HCT116 (cell line): ENCODE measurements at regions not wholly inside any gene's neighbourhood (a gene's known extent, or its start where the extent isn't known, plus 50 kb on each side); places are given as distances from the start of the nearest gene placed in this dataset.

ENCODE experiments used
- ATAC-seq: fragments of 200-7000 bp; cut with Tn5 transposase; 2 replicates; pipeline ENCODE4 v1.9.1; 2020; ENCODE audit warnings: mild to moderate bottlenecking, moderate library complexity
- BruUV-seq: library from RNA; stranded (reverse); fragments of 400-500 nt; replicated peaks from 2 replicates; lab custom pipeline; 2021; lab: Mats Ljungman, UMichigan
- CTCF ChIA-PET: fragments of 300-600 bp; sonication (Branson Sonifier 250); formaldehyde crosslinking; loops from one replicate; lab custom pipeline; 2021; ENCODE audit warnings: antibody characterized with exemption; lab: Charles Lee
- POLR2A ChIA-PET: fragments of 300-600, 350-600 bp; sonication (Branson Sonifier 250); formaldehyde crosslinking; loops from one replicate; lab custom pipeline; 2021; ENCODE audit warnings: antibody characterized with exemption; lab: Charles Lee
- RAD21 ChIA-PET, 2 experiments: fragments of 300-600 bp; sonication (Branson Sonifier 250); formaldehyde crosslinking; loops; one replicate each; lab custom pipeline; 2023; ENCODE audit warnings: low total read pairs in 2 of 2; ENCODE audit not compliant: uncharacterized antibody in 2 of 2, unreplicated experiment in 2 of 2, low non-redundant PET in 1 of 2; lab: Charles Lee
- DNase-seq: peaks from one replicate; pipeline ENCODE4 v3.0.0-alpha.2; 2010; ENCODE audit warnings: low read depth, low spot score
- H2AFZ ChIP-seq: fragments of 200-600 bp; shearing (Covaris generic), sonication (generic); 2 replicates; pipeline ENCODE4 v1.6.1; 2017; ENCODE audit warnings: low read depth, mixed run types, mixed read lengths, antibody characterized with exemption, low read length; ENCODE audit not compliant: poor library complexity, severe bottlenecking
- H3K27ac ChIP-seq: 2 replicates; pipeline ENCODE4 v1.5.1; 2012; ENCODE audit warnings: low read depth, low read length
- H3K27me3 ChIP-seq: fragments of 200-600 bp; sonication (generic); 2 replicates; pipeline ENCODE4 v1.6.1; 2016; ENCODE audit warnings: mixed run types, low read length, mixed read lengths; ENCODE audit not compliant: insufficient read depth
- H3K36me3 ChIP-seq, 2 experiments: fragments of 200-500 bp in 1 of 2; fragments of 200-600 bp in 1 of 2; sonication (Bioruptor generic) in 1 of 2; sonication (generic) in 1 of 2; 2 replicates each; pipeline versions ENCODE4 v1.5.1 to v1.6.1; 2014 to 2016; ENCODE audit warnings: low read length in 2 of 2, inconsistent platforms in 1 of 2, mixed read lengths in 1 of 2, mixed run types in 1 of 2; ENCODE audit not compliant: insufficient read depth in 2 of 2, control insufficient read depth in 1 of 2
- H3K4me1 ChIP-seq, 2 experiments: fragments of 200-600 bp in 1 of 2; sonication (generic) in 1 of 2; 2 replicates each; pipeline versions ENCODE4 v1.5.1 to v1.6.1; 2012 to 2017; ENCODE audit warnings: low read length in 2 of 2, inconsistent platforms in 1 of 2, mild to moderate bottlenecking in 1 of 2, mixed read lengths in 1 of 2, mixed run types in 1 of 2, moderate library complexity in 1 of 2; ENCODE audit not compliant: insufficient read depth in 2 of 2, control insufficient read depth in 1 of 2
- H3K4me2 ChIP-seq: fragments of 200-600 bp; sonication (generic); 2 replicates; pipeline ENCODE4 v1.6.1; 2017; ENCODE audit warnings: mixed run types, low read length, mixed read lengths
- H3K4me3 ChIP-seq, 2 experiments: fragments of 200-600 bp in 1 of 2; sonication (generic) in 1 of 2; replicated peaks in 1 of 2; 2 replicates each; pipeline ENCODE4 v1.5.1; 2011 to 2016; ENCODE audit warnings: low read length in 2 of 2, control low read depth in 1 of 2, low read depth in 1 of 2, mild to moderate bottlenecking in 1 of 2, mixed read lengths in 1 of 2, mixed run types in 1 of 2
- H3K79me2 ChIP-seq: fragments of 200-600 bp; sonication (generic); 2 replicates; pipeline ENCODE4 v1.6.1; 2017; ENCODE audit warnings: mild to moderate bottlenecking, mixed run types, low read length, moderate library complexity, mixed read lengths; ENCODE audit not compliant: insufficient read depth
- H3K9ac ChIP-seq: fragments of 200-600 bp; sonication (generic); 2 replicates; pipeline ENCODE4 v1.6.1; 2016; ENCODE audit warnings: low read length, mixed read lengths
- H3K9me2 ChIP-seq: fragments of 200-600 bp; sonication (generic), shearing (Covaris generic); 2 replicates; pipeline ENCODE4 v1.6.1; 2017; ENCODE audit warnings: mixed run types, mild to moderate bottlenecking, moderate library complexity; ENCODE audit not compliant: insufficient read depth
- H3K9me3 ChIP-seq, 2 experiments: fragments of 200-500 bp in 1 of 2; fragments of 200-600 bp in 1 of 2; sonication (Bioruptor generic) in 1 of 2; sonication (generic) in 1 of 2; 2 replicates each; pipeline ENCODE4 v1.6.1; 2014 to 2017; ENCODE audit warnings: low read length in 2 of 2, mixed read lengths in 2 of 2, inconsistent platforms in 1 of 2, low read depth in 1 of 2, mild to moderate bottlenecking in 1 of 2, mixed run types in 1 of 2, moderate library complexity in 1 of 2; ENCODE audit not compliant: control insufficient read depth in 1 of 2, insufficient read depth in 1 of 2
- H4K20me1 ChIP-seq: fragments of 200-600 bp; sonication (generic), shearing (Covaris generic); 2 replicates; pipeline ENCODE4 v1.6.1; 2017; ENCODE audit warnings: mixed run types, mild to moderate bottlenecking, moderate library complexity; ENCODE audit not compliant: insufficient read depth
- CTCF ChIP-seq, 3 experiments: fragments of 200-600 bp in 1 of 3; sonication (generic) in 1 of 3; IDR thresholded peaks in 2 of 3; conservative IDR thresholded peaks in 1 of 3; 2 replicates each; pipeline ENCODE4 v1.5.1; 2012 to 2017; ENCODE audit warnings: low read depth in 2 of 3, low read length in 2 of 3, antibody characterized with exemption in 1 of 3, borderline replicate concordance in 1 of 3, control low read depth in 1 of 3, mild to moderate bottlenecking in 1 of 3, mixed read lengths in 1 of 3, mixed run types in 1 of 3, moderate library complexity in 1 of 3; ENCODE audit not compliant: insufficient read depth in 1 of 3
- EGR1 ChIP-seq: IDR thresholded peaks from 2 replicates; pipeline ENCODE4 v1.6.1; 2012; ENCODE audit warnings: low read depth
- EZH2phosphoT487 ChIP-seq: fragments of 200-600 bp; IDR thresholded peaks from 2 replicates; pipeline ENCODE4 v1.6.1; 2018; ENCODE audit warnings: antibody characterized with exemption, borderline replicate concordance
- FOSL1 ChIP-seq: IDR thresholded peaks from 2 replicates; pipeline ENCODE4 v1.6.1; 2012; ENCODE audit warnings: low read depth
- MAX ChIP-seq: IDR thresholded peaks from 2 replicates; pipeline ENCODE4 v1.6.1; 2012
- REST ChIP-seq: IDR thresholded peaks from 2 replicates; pipeline ENCODE4 v1.6.1; 2012; ENCODE audit warnings: low read depth
- SIN3A ChIP-seq: IDR thresholded peaks from 2 replicates; pipeline ENCODE4 v1.6.1; 2012; ENCODE audit warnings: low read depth
- SP1 ChIP-seq: IDR thresholded peaks from 2 replicates; pipeline ENCODE4 v1.6.1; 2012; ENCODE audit warnings: low read depth
- TCF7L2 ChIP-seq: IDR thresholded peaks from 2 replicates; pipeline ENCODE4 v1.7.0; 2011; ENCODE audit warnings: borderline replicate concordance, inconsistent platforms; ENCODE audit not compliant: insufficient read depth, insufficient read length; ENCODE audit errors: extremely low read depth
- ZFX ChIP-seq: fragments of 450-650 bp; IDR thresholded peaks from 2 replicates; pipeline ENCODE4 v1.6.1; 2017
- intact Hi-C: fragments of 100-400 bp; cut with micrococcal nuclease; formaldehyde crosslinking; loops from 2 replicates; pipeline ENCODE4 v1.10.0; 2022

GRCh38 chr10:130899856-130900255 lies 411.7 kb downstream of the TCERG1L start (continued):
- TF ChIP-seq CTCF (IDR thresholded peaks at IDR 0.05 in 2 of 3, conservative IDR thresholded peaks at IDR 0.05 in 1 of 3; ENCODE audit: borderline replicate concordance in 1 of 3, insufficient read depth in 1 of 3, low read depth in 2 of 3, low read length in 2 of 3) (no peak), FOSL1 (no peak), EGR1 (no peak), REST (no peak), TCF7L2 (no peak), SP1 (no peak), MAX (no peak)

GRCh38 chr10:130900441-130901160 lies 410.9 kb downstream of the TCERG1L start:
- Histone ChIP-seq H3K4me2 (no peak overlapping the region), H3K79me2 (no peaks in the 10 kb centered on the region), H3K36me3 (no peaks in the 10 kb centered on the region), H4K20me1 (no peaks in the 10 kb centered on the region), H3K9me2 (no peaks in the 10 kb centered on the region), H2AFZ (no peak overlapping the region), H3K4me3 (no peak overlapping the region), H3K9ac (no peak overlapping the region), H3K27me3 (no peaks in the 10 kb centered on the region), H3K4me1 (no peaks in the 10 kb centered on the region), H3K9me3 (no peaks in the 10 kb centered on the region), H3K27ac (no peak overlapping the region)
- ChIA-PET POLR2A (no interaction called here), CTCF (no interaction called here), RAD21 (no interaction called here)
- BruUV-seq: no TSS peak
- intact Hi-C loops: no loop called here
- no peak for TF ChIP-seq ZFX
- TF ChIP-seq SIN3A: no peak
- no peak for TF ChIP-seq REST
- no peak for TF ChIP-seq EZH2phosphoT487
- no peak for TF ChIP-seq TCF7L2
- ATAC-seq: no peak
- DNase-seq: no peak
